NCI-H1694 (cell line): ENCODE measurements at regions not wholly inside any gene's neighbourhood (a gene's known extent, or its start where the extent isn't known, plus 50 kb on each side); places are given as distances from the start of the nearest gene placed in this dataset.

Source experiments
- DNase-seq: peaks from one replicate; lab custom pipeline; 2025; lab: John Stamatoyannopoulos, UW

DNA sequence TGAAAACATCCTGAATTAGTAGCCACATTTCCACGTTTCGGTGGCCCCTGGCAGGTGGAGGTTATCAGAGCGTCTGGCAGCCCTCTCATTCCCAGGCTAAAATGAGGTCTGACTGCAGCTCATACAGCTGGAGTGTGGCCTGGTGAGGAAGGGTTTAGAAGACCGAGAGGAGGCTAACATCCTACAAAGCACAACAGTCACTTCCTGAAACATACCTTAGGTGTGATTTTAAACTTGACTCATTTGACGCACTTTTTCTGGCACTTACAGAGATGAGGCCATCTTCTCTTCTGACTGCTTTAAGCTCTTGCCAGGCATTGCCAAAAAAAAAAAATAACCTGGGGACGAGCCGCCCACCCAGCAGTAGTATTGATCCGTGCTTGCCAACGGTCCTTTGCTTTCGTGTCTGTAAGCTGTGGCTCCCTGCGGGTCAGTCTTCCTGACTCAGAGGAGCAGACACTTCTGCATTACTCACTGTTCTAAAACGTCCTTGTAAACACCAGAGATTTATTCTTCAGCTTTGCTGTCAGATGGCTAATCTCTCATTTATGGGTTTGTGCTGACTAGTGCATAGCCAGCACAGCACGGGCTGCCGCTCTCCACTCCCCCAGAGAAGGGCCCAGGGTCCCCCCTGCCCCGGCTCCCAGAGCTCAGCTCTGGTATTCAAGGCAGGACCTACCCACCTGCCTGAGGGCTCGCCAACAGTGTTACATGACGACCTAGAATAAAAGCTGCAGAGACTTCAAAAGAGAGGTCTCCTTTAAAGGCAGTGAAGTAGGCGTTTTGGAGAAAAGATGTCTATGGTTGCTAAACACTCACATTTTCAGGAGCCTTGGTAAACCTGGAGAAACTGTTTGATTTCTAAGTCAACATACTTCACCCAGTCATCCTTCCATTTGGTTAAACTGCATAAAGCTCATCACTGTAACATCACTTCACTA lies 78.5 kb upstream of the FRMD1 start:
- no peak for DNase-seq

DNA sequence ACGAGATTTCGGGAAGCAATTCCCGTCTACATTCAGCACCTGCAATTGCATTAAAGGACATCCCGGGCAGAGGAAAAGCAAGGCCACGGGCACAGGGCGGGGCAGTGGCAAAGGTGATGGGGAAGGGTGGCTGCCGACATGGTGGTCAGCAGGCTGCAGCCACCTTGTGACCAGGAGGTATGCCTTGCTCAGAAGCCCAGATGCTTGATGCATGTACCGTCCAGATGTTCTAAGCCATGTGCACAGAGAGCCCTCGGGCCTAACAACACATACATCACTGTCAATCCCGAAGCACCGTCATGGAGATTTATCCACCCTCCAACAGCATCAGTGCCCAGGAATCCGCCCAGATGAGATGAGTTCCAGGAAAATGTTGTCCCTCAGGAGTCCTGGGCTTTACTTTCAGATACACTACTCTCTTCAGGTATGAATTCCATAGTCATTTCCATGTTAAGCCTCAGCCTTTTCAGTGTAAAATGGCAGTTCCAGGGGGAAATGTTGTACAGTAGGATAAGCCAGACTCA lies 77.8 kb upstream of the FRMD1 start:
- DNase-seq, result no peak

DNA sequence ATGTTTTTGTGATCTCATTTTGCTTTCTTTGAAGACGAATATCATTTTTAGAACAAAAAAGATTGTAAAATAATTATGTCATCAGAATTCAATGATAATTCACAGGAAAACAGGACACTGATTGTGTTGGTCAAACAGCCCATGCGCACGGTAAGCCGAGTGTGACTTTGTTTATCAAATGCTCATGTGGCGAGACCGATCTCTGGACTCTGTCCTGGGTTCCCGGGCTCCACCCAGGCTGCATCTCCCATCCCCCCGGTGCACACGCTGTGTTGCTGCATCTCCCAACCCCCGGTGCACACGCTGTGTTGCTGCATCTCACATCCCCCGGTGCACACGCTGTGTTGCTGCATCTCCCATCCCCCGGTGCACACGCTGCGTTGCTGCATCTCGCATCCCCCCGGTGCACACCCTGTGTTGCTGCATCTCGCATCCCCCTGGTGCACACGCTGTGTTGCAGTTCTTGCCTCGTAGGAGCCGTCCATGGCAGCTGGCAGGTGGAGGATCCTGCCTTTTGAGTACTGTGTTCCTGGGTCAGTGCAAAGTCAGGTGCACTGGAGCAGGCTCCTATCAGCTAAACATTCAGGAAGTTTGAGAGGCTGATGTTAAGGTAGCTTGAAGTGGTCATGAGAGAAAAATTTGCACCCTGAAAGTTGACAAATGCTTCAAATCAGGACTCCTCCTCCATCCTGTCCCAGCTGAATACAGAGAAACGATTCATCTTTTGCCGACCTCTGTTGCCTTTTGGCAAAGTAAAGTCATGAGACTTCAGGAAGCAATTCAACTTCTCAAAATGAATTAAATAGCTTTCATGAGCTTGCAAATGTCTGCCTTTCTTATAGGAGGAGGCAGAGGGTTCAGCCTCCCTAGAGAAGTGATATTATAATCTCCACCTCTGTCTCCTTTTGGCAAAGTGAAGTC lies 77.1 kb upstream of the FRMD1 start:
- no peak for DNase-seq

DNA sequence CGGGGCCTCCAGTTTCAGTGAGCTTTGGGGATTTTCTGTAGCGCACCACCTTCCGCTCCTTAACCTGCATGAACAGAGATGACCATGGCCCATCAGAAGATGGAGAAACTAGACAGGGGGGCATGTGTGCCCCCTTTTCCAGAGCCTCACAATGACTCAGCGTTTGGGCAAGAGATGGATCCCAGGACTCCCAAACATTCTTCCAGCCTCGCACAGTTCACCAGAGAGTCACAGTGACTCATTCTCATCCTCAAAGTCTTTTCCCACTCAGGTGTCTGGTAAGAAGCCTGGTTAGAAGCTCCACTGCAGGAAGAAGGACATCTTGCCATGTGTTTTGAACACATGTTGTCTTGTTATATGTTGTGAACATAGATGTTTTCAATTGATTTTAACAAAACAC lies 76.2 kb upstream of the FRMD1 start:
- DNase-seq, result no peak

DNA sequence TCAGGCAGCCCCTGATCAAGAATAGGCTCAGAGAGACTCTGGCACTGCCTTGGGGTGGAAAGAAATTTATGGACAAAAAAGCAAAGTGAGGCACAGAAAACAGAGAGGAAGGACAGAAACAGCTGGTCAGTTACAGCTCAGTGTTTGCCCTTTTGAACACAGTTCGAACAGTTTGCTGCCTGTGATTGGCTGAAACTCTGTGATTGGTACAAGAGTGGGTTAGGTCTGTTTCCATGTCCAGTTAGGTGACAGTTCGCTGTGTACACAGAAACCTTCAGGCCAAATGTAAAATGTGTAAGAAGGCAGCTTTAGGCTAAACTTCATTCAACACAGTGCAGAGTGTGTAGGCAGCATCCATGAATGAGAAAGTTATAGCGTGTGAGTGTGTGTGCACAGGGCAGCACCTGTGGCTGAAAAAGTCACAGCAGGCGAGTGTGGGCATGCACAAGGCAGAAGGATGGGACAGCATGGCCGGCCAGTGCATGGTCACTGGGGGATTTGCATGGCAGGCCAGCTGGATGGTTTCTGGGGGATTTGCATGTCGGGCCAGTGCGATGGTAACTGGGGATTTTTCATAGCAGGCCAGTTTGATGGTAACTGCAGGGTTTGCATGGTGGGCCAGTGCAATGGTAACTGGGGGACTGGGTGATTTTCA lies 75.4 kb upstream of the FRMD1 start:
- no peak for DNase-seq

DNA sequence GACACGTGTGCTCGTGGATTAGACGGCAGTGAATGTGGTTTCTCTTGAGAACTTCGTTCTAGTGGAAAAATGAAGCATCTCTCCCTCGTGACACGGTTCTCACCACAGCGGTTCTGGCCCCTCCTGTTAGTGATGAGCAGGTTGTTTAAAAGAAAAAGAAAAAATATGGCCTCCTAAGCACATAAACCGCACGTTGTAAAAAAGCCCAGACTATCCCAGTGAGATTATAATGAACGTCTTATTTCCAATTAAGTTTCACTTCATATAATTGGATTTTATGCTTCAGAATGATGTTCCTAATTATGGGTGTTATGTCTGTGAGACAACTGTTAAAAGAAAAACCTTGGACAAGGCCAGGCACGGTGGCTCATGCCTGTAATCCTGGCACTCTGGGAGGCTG lies 74.5 kb upstream of the FRMD1 start:
- no peak for DNase-seq

DNA sequence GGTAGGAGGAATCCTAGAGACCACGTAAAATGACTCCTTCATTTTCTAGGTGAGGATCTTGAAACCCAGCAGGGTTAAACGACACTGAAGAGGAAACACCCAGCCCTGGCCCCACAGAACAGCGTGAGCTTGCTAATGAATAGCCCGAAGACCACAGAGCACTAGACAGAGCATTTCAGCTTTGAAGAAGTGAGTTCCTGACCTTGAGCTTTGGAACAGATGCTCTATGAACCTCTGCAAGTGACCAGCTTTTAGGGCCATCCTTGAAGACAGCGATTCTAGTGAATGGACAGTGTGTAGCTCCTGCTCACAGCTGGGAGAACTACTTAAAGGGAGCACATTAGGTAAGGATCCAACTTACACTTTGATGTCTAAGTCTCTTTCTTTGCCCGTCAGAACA lies 74.0 kb upstream of the FRMD1 start:
- DNase-seq, result no peak

DNA sequence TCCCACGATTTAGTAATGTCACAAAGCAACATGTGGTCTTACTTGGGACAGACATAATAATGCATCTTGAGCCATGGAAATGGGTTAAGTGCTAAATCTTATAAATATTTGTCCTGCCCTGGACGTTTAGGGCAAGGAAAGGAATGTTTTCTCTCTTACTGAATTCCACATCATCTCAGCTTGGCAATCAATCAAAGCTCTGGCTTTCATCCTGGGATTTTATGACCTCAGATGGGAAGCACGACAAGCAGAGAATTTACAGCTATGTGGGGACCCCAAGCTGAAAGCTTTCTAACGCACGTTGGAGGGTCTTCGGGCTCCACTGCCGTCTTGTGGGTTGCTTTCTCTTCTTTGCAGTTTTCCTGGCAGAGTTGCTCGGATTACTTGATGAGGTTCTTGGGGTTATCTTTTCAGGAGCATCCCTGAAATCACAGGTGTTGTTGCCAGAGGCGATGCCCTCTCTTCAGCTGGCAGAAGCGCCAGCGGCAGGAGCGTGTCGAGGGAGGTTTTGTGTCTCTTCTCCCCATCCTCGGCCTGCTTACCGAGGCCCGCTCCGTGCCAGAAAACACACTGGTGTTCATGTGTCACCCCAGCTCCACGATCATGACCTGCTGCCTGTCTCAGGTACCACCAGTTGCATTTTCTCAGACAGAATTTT lies 73.4 kb upstream of the FRMD1 start:
- no peak for DNase-seq

GRCh38 chr6:168150551-168151320 lies 71.7 kb upstream of the FRMD1 start:
- DNase-seq, result no peak

GRCh38 chr6:168149015-168149414 lies 70.0 kb upstream of the FRMD1 start:
- DNase-seq, result no peak

DNA sequence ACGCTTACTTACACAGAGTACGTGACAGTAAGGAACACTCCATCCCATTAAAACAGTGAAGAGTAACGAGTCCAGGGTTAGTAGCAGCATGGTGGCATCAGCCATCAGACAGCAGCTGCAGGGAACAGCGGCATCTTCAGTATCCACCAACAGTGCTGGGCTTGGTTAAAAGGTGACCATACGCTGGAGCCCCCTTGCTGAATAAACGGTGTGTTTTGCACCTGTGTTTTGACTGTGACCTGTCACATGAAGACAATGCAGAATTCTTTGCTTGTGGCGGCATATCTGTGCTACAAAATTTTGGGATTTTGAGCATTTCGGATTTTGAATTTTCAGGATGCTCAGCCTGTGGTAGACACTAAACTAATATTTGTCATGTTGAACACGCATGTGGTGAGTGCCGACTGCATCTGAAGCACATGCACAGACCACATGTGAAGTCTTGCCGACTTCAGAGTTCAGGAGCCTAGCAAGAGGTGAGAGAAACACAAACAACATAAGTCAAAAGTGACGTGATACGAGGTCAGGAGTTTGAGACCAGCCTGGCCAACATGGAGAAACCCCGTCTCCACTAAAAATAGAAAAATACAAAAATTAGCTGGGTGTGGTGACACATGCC lies 69.3 kb upstream of the FRMD1 start:
- no peak for DNase-seq

GRCh38 chr6:168147205-168147738 lies 68.3 kb upstream of the FRMD1 start:
- no peak for DNase-seq

- no peak for DNase-seq
Measured at GRCh38 chr6:168145747-168146596, 67.0 kb upstream of the FRMD1 start.

DNA sequence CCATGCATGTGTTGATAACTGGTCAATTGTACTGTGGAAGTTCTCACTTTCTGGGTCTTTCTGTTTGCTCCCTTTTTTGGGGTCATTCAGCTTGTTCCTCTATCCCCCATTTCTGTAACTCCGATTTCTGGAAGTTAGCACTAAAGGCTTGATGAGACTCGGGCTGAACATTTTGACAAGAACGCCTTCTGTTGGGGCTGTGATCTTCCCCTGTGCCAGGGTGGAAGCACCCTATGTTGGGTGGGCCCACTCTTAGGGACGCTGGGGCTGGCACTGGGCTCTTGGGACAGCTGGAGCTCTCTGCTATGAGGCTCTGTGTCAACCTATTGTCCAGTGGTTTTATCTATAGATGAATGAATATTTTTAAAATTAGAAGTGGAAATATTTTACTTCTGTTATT lies 60.1 kb upstream of the FRMD1 start:
- DNase-seq, result no peak

DNA sequence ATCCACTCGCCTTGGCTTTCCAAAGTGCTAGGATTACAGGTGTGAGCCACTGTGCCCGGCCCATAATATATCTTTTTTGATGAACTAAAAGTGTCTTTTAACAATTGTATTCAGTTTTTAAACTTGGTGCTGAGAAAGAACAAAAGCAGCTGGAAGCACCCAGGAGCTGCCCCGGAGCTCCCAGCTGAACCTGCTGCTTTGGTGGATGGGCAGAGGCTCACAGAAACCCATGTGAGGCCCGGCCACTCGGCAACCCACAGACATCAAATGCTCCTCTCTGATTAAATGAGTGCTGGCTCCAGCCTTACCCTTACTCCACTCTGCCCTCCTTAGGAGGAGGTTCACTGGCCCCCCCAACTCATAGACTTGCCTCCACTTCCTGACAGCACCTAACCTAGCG lies 59.4 kb upstream of the FRMD1 start:
- DNase-seq, result no peak

DNA sequence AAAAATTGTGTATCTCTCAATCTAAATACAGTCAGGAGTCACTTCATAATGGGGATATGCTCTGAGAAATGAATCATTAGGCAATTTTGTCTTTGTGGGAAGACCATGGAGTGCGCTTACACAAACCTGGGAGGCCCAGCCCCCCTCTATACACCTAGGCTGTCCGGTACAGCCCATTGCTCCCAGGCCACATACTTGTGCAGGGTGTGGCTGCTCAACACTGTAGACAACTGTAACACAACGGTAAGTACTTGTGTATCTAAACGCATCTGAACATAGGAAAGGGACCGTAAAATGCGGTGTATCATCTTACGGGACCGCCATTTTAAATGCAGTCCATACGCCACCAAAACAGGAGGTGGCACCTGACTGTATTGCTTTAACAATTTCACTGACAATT lies 58.0 kb upstream of the FRMD1 start:
- DNase-seq, result no peak

GRCh38 chr6:168136622-168137021 lies 57.6 kb upstream of the FRMD1 start:
- DNase-seq, result no peak

DNA sequence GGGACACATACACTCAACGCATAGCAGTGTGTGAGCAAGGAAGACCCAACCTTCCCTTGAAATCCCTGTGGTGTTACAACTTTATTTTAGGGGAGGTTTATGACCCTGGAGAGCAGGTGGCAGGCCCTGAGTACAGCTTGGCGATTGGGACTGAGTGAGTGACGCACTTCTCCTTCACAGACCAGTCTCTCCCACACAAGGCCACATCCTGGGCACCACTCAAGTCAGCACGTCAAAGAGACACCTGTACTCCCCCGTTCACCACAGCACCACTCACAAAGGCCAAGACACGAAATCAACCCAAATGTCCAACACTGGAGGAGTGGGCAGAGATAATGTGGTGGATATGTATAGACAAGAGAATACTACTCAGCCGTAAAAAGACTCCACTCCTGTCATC lies 57.0 kb upstream of the FRMD1 start:
- no peak for DNase-seq

- DNase-seq, result no peak
Measured at GRCh38 chr6:168134560-168135201, 55.7 kb upstream of the FRMD1 start.
